K562 (cell line): ENCODE measurements at regions not wholly inside any gene's neighbourhood (a gene's known extent, or its start where the extent isn't known, plus 50 kb on each side); places are given as distances from the start of the nearest gene placed in this dataset.

Source experiments
- ATAC-seq: fragments of 200-7000 bp; cut with Tn5 transposase; 3 replicates; pipeline ENCODE4 v1.9.1; 2020; ENCODE audit warnings: moderate library complexity
- BruUV-seq: library from RNA; stranded (reverse); fragments of 400-500 nt; replicated peaks from 2 replicates; lab custom pipeline; 2021; lab: Mats Ljungman, UMichigan
- CTCF ChIA-PET: fragments of 300-600 bp; formaldehyde crosslinking; extraction: SDS; loops from one replicate; lab custom pipeline; 2021; ENCODE audit warnings: low intra/inter-chr PET ratio; lab: Yijun Ruan, JAX
- POLR2A ChIA-PET: fragments of 300-600, 350-650 bp; sonication (Branson Sonifier 250); formaldehyde crosslinking; extraction: SDS; loops from one replicate; lab custom pipeline; 2021; ENCODE audit warnings: antibody characterized with exemption, inconsistent platforms; lab: Yijun Ruan, JAX
- DNase-seq, 4 experiments: peaks; one replicate each; pipeline versions ENCODE4 v3.0.0 to v3.0.0-alpha.2; 2011 to 2018; ENCODE audit warnings: low spot score in 3 of 4, mixed read lengths in 3 of 4; ENCODE audit errors: extremely low read depth in 1 of 4
- FAIRE-seq: peaks from 2 replicates; lab custom pipeline; 2011; peaks lifted over from hg19 to GRCh38; lab: Jason Lieb, UNC
- H2AFZ ChIP-seq: 2 replicates; pipeline ENCODE4 v1.6.0; 2011; ENCODE audit warnings: low read depth, low read length, control low read depth, inconsistent platforms
- H3K27ac ChIP-seq: fragments of 200-600 bp; 3 replicates; pipeline ENCODE4 v1.8.0; 2011; ENCODE audit warnings: low read depth, mild to moderate bottlenecking, control low read depth, inconsistent platforms, low read length, moderate library complexity, mixed read lengths; ENCODE audit errors: extremely low read depth
- H3K27me3 ChIP-seq, 2 experiments: fragments of 300-600 bp in 1 of 2; 2 replicates in 1 of 2; 3 replicates in 1 of 2; pipeline versions ENCODE4 v1.6.0 to v1.8.0; 2011; ENCODE audit warnings: inconsistent platforms in 2 of 2, low read length in 2 of 2, mild to moderate bottlenecking in 1 of 2, mixed read lengths in 1 of 2, moderate library complexity in 1 of 2; ENCODE audit not compliant: control insufficient read depth in 2 of 2, insufficient read depth in 2 of 2
- H3K36me3 ChIP-seq: fragments of 300-600 bp; 3 replicates; pipeline ENCODE4 v1.8.0; 2011; ENCODE audit warnings: mild to moderate bottlenecking, low read length, inconsistent platforms; ENCODE audit not compliant: control insufficient read depth, insufficient read depth
- H3K4me1 ChIP-seq, 2 experiments: fragments of 200-600 bp in 1 of 2; replicated peaks in 1 of 2; 2 replicates in 1 of 2; 3 replicates in 1 of 2; pipeline versions ENCODE4 v1.5.1 to v1.8.0; 2011; ENCODE audit warnings: inconsistent platforms in 2 of 2, low read length in 2 of 2, mild to moderate bottlenecking in 1 of 2, mixed read lengths in 1 of 2, moderate library complexity in 1 of 2; ENCODE audit not compliant: control insufficient read depth in 2 of 2, insufficient read depth in 2 of 2
- H3K4me2 ChIP-seq: 2 replicates; pipeline ENCODE4 v1.6.1; 2011; ENCODE audit warnings: low read length, control low read depth, inconsistent platforms, mixed read lengths; ENCODE audit not compliant: insufficient read depth
- H3K4me3 ChIP-seq: fragments of 200-600 bp; sonication (generic), shearing (Covaris generic); 2 replicates; pipeline ENCODE4 v1.5.1; 2016; ENCODE audit warnings: control low read depth, inconsistent platforms
- H3K79me2 ChIP-seq: fragments of 200-600 bp; 3 replicates; pipeline ENCODE4 v1.8.0; 2011; ENCODE audit warnings: low read length, inconsistent platforms; ENCODE audit not compliant: control insufficient read depth, insufficient read depth
- H3K9ac ChIP-seq, 2 experiments: 2 replicates each; pipeline versions ENCODE4 v1.6.0 to v1.6.1; 2011; ENCODE audit warnings: low read depth in 2 of 2, low read length in 2 of 2, control low read depth in 1 of 2, inconsistent platforms in 1 of 2, mild to moderate bottlenecking in 1 of 2, mixed read lengths in 1 of 2; ENCODE audit not compliant: insufficient read depth in 1 of 2
- H3K9me1 ChIP-seq: one replicate; pipeline ENCODE4 v1.6.0; 2011; ENCODE audit warnings: inconsistent platforms, mild to moderate bottlenecking, low read length, moderate library complexity; ENCODE audit not compliant: control insufficient read depth, insufficient read depth
- H3K9me3 ChIP-seq: replicated peaks from 2 replicates; pipeline ENCODE4 v1.5.1; 2011; ENCODE audit warnings: low read depth, low read length, inconsistent platforms; ENCODE audit not compliant: control insufficient read depth, insufficient read depth
- H4K20me1 ChIP-seq: replicated peaks from 2 replicates; pipeline ENCODE4 v1.6.1; 2011; ENCODE audit warnings: low read length, inconsistent platforms, mixed read lengths; ENCODE audit not compliant: control insufficient read depth, insufficient read depth
- E2F1 ChIP-seq: sonication (generic); formaldehyde crosslinking; IDR thresholded peaks from 2 replicates; pipeline ENCODE4 v1.8.1; 2023; ENCODE audit warnings: mild to moderate bottlenecking, missing genetic modification reagents, moderate library complexity
- JUNB ChIP-seq: fragments of 450-650 bp; formaldehyde crosslinking; conservative IDR thresholded peaks from 2 replicates; pipeline ENCODE4 v1.4.0; 2020; ENCODE audit warnings: mild to moderate bottlenecking
- MEF2D ChIP-seq: conservative IDR thresholded peaks from 2 replicates; pipeline ENCODE4 v1.6.1; 2016; ENCODE audit warnings: low read depth, missing genetic modification characterization, missing compliant biosample characterization
- ZHX1 ChIP-seq: fragments of 150-350 bp; conservative IDR thresholded peaks from 2 replicates; pipeline ENCODE4 v1.6.1; 2014; ENCODE audit warnings: low read length
- ZNF224 ChIP-seq: sonication (generic); formaldehyde crosslinking; IDR thresholded peaks from 2 replicates; pipeline ENCODE4 v1.8.0; 2022; ENCODE audit warnings: mild to moderate bottlenecking, missing genetic modification reagents
- WGBS: fragments of 100-300 bp; shearing (Covaris generic); methylation state at CpG from one replicate; pipeline ENCODE4 v1.1.6; 2016; ENCODE audit warnings: low coverage, mixed read lengths; ENCODE audit not compliant: insufficient coverage; ENCODE audit errors: missing lambda C conversion rate; 5-methylcytosine and 5-hydroxymethylcytosine counted together
- in situ Hi-C: fragments of 300-500 bp; cut with MboI; formaldehyde crosslinking; loops from 4 replicates; pipeline ENCODE4 v1.15.0; 2018; ENCODE audit warnings: inconsistent platforms, mixed read lengths
- intact Hi-C: fragments of 100-400 bp; cut with micrococcal nuclease; formaldehyde crosslinking; loops from 2 replicates; pipeline ENCODE4 v1.14.2; 2022

- H3K4me1 ChIP-seq: no peaks in the 10 kb centered on the region
- WGBS: 0% methylated on average over 8 of the region's 9 CpGs
- H3K4me2 ChIP-seq: no peak overlapping the region
- no peak for DNase-seq
- no peak for TF ChIP-seq ZNF224 (CRISPR knock-in tag)
- no peak for TF ChIP-seq JUNB (CRISPR knock-in tag)
- TF ChIP-seq MEF2D (tag): no peak
- TF ChIP-seq ZHX1: no peak
- TF ChIP-seq E2F1 (CRISPR knock-in tag): no peak
- intact Hi-C loops: no loop called here
- H3K79me2 ChIP-seq: no peaks in the 10 kb centered on the region
- in situ Hi-C loops: no loop called here
- CTCF ChIA-PET: no interaction called here
- no peak overlapping the region for H3K4me3 ChIP-seq
- H2AFZ ChIP-seq: no peak overlapping the region
- H3K9me1 ChIP-seq: no peaks in the 10 kb centered on the region
- H4K20me1 ChIP-seq: no peaks in the 10 kb centered on the region
- H3K27ac ChIP-seq: no peak overlapping the region
- H3K9me3 ChIP-seq: no peaks in the 10 kb centered on the region
- FAIRE-seq: no peak
- no TSS peak for BruUV-seq
- no peak overlapping the region for H3K9ac ChIP-seq
- ATAC-seq: no peak
- POLR2A ChIA-PET: no interaction called here
- H3K36me3 ChIP-seq: no peaks in the 10 kb centered on the region
- H3K27me3 ChIP-seq: no peaks in the 10 kb centered on the region
These were observed 463.2 kb upstream of the HTR1E start for GRCh38 chr6:86474081-86474480.
